Liver (tissue), 3 donors: ENCODE measurements at regions not wholly inside any gene's neighbourhood (a gene's known extent, or its start where the extent isn't known, plus 50 kb on each side); places are given as distances from the start of the nearest gene placed in this dataset.

Experiments
- ATF3 ChIP-seq: IDR thresholded peaks from 2 replicates; pipeline ENCODE4 v1.6.1; 2016; ENCODE audit warnings: antibody characterized with exemption
- CTCF ChIP-seq: fragments of 150-350 bp; IDR thresholded peaks from 2 replicates; pipeline ENCODE4 v1.5.1; 2017; ENCODE audit warnings: improper control_type of control experiment, low read depth, low read length; ENCODE audit not compliant: missing input control
- GABPA ChIP-seq, 2 donors: IDR thresholded peaks in 1 of 2; conservative IDR thresholded peaks in 1 of 2; 2 replicates each; pipeline ENCODE4 v1.6.1; 2016; ENCODE audit warnings: antibody characterized with exemption in 2 of 2, mild to moderate bottlenecking in 1 of 2, moderate library complexity in 1 of 2
- MAX ChIP-seq: IDR thresholded peaks from 2 replicates; pipeline ENCODE4 v1.6.1; 2016; ENCODE audit warnings: antibody characterized with exemption
- REST ChIP-seq: IDR thresholded peaks from 2 replicates; pipeline ENCODE4 v1.6.1; 2016; ENCODE audit warnings: antibody characterized with exemption, mild to moderate bottlenecking
- TAF1 ChIP-seq: conservative IDR thresholded peaks from 2 replicates; pipeline ENCODE4 v1.6.1; 2016; ENCODE audit warnings: antibody characterized with exemption, mild to moderate bottlenecking
- donor health status: healthy.
- donor health status: healthy.

- TF ChIP-seq CTCF = no peak
- no peak for TF ChIP-seq ATF3
- no peak for TF ChIP-seq TAF1
- TF ChIP-seq REST = no peak
- no peak for TF ChIP-seq MAX
- TF ChIP-seq GABPA (IDR thresholded peaks at IDR 0.05 in 1 of 2, conservative IDR thresholded peaks at IDR 0.05 in 1 of 2) = no peak
These were observed 235.4 kb downstream of the PCDH20 start for GRCh38 chr13:61180234-61180633.
